Superior temporal gyrus (tissue), 1 donor: ENCODE measurements at regions not wholly inside any gene's neighbourhood (a gene's known extent, or its start where the extent isn't known, plus 50 kb on each side); places are given as distances from the start of the nearest gene placed in this dataset.
"Not testable (repeated sequence)": the region's sequence is repeated elsewhere in the genome, so short reads cannot be mapped to it uniquely, and the experiment has no call there.

Experiments
- DNase-seq: peaks from one replicate; pipeline ENCODE4 v3.0.0-alpha.2; 2016; ENCODE audit errors: extremely low spot score

- DNase-seq = no peak
These were observed 674.9 kb upstream of the POM121L12 start for GRCh38 chr7:52360541-52360940.

GRCh38 chr7:52355053-52355452, 680.4 kb upstream of the POM121L12 start:
- no peak for DNase-seq

- DNase-seq = no peak
These were observed 683.1 kb upstream of the POM121L12 start for GRCh38 chr7:52352013-52352981.

- DNase-seq = no peak
These were observed 691.4 kb upstream of the POM121L12 start for GRCh38 chr7:52344015-52344414.

GRCh38 chr7:52340067-52340466, 695.4 kb upstream of the POM121L12 start:
- DNase-seq = no peak

GRCh38 chr7:52328328-52328727, 707.1 kb upstream of the POM121L12 start:
- not testable (repeated sequence) for DNase-seq

- no peak for DNase-seq
These were observed 710.2 kb upstream of the POM121L12 start for GRCh38 chr7:52325237-52325636.

- no peak for DNase-seq
These were observed 712.2 kb upstream of the POM121L12 start for GRCh38 chr7:52323202-52323746.

GRCh38 chr7:52320610-52321009, 714.8 kb upstream of the POM121L12 start:
- DNase-seq = no peak

- DNase-seq = no peak
These were observed 717.5 kb upstream of the POM121L12 start for GRCh38 chr7:52317921-52318320.

GRCh38 chr7:52311886-52312285, 723.5 kb upstream of the POM121L12 start:
- DNase-seq = no peak

GRCh38 chr7:52309631-52310030, 725.8 kb upstream of the POM121L12 start:
- DNase-seq = no peak

- no peak for DNase-seq
These were observed 732.5 kb upstream of the POM121L12 start for GRCh38 chr7:52302765-52303520.

- DNase-seq = no peak
These were observed 738.3 kb upstream of the POM121L12 start for GRCh38 chr7:52297128-52297527.

- no peak for DNase-seq
These were observed 740.5 kb upstream of the POM121L12 start for GRCh38 chr7:52294942-52295341.

GRCh38 chr7:52289247-52289646, 746.2 kb upstream of the POM121L12 start:
- DNase-seq = no peak

- DNase-seq = no peak
These were observed 747.7 kb upstream of the POM121L12 start for GRCh38 chr7:52287698-52288097.

- DNase-seq = peak; percentile 28
These were observed 749.7 kb upstream of the POM121L12 start for GRCh38 chr7:52285689-52286088.

GRCh38 chr7:52283335-52283734, 752.1 kb upstream of the POM121L12 start:
- no peak for DNase-seq

GRCh38 chr7:52273685-52274610, 761.5 kb upstream of the POM121L12 start:
- DNase-seq = no peak

GRCh38 chr7:52271703-52272102, 763.7 kb upstream of the POM121L12 start:
- DNase-seq = no peak
